T-helper 2 cell (primary cell): ENCODE measurements at regions not wholly inside any gene's neighbourhood (a gene's known extent, or its start where the extent isn't known, plus 50 kb on each side); places are given as distances from the start of the nearest gene placed in this dataset.

Experiments used
- DNase-seq, 5 experiments: peaks; one replicate each; pipeline versions ENCODE4 v3.0.0 to v3.0.0-alpha.2; 2012 to 2022

DNA sequence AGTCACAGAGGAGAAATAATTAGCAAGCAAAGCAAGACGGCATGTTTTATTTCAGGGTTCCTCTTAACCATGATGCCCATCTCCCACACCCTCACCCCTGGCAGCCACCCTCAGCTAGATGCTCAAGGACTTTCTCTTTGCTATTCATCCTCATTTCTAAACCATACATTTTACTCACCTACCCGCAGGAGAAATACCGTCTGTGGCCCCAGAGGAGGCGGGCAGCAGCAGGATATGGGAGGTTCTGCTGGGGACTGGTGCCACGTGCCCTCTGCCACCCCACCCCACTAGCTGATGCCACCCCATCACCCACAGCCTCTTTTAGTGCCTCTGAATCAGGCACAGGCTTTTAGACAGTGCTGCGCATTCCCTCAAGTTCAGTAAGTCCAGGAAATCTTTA, 168.7 kb upstream of the ITGB1 start:
- peak in 1 of 5 experiments; percentile 90 for DNase-seq

DNA sequence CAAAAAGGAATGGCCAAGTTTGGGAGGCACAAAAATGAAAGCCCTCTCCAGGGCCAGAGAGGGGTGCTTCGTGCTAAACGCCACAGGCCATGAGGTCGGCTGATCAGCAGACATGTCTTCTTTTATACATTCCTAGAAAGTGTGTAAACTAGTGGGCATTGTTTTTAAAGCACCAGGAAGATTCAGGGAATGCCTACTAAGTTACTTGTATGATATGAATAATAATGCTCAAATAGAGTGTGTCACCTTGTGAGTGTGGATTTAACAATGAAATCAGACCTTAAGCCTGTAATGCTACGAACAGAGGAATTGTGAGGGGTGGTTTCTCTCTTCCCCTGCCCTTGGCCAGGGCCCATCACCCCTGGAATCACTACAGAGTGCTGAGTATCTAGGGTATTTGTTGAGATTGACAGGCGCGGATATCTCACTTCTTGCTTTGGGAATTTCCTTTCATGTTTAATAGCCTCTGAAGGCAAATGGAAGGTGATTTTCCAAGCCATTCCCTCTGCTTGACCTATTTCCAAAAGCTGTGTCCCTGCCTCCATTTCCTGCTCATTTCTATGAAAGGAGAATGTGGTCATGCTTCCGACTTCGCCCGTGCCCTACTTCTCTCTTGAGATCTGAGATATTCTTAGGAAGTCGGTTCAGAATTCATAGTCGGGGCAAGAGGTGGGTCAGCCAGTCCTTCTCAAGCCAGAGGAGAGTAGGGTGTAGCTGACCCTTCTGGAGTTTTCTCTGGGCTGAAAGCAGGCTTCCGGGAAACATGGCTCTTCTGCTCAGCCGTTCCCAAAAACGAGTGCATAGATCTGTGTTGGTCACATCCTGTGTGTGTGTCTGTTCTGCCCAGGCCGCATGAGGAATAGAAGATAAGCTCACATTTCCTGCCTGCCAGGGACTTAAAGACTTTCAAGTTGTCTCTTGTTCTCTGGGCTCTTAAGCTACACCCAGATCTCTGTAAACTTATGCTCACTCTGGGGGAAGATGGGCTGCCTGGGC, 167.8 kb upstream of the ITGB1 start:
- peak in 3 of 5 experiments; percentile 31 to 93 (median 43) for DNase-seq

DNA sequence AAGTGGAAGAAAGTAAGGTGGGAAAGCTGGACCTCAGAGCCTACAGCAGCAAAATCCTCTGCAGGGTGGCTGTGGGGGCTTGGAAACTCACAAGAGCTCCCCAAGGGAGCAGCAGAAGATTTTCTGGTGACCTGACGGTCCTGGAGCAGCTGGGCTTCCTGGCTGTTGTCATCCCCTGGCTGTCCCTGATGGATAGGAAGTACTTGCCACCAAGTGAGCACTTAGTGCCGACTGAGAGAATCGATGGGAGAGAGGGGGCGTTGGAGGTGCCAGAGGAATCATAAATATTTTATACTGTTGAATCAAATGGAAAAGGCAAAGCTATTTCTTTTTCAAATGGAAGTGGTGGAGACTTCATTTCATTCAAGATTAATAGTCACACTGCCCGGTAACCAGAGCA, 167.1 kb upstream of the ITGB1 start:
- no peak for DNase-seq

DNA sequence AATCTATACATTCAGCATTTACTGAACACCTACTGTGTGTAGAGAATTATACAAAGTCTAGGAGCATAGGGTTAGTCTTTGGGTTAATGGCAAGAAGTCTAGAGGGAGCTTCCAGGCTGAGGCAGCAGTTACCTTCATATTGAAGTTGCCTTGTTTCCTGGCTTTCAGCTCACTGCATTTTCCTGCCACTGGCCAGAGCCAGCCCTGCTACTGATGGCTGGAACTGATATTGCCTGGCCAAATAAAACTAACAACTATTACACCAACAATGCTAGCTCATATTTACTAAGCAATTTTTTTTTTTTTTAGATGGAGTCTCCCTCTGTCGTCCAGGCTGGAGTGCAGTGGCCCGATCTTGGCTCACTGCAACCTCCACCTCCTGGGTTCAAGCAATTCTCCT, 165.7 kb upstream of the ITGB1 start:
- no peak for DNase-seq

DNA sequence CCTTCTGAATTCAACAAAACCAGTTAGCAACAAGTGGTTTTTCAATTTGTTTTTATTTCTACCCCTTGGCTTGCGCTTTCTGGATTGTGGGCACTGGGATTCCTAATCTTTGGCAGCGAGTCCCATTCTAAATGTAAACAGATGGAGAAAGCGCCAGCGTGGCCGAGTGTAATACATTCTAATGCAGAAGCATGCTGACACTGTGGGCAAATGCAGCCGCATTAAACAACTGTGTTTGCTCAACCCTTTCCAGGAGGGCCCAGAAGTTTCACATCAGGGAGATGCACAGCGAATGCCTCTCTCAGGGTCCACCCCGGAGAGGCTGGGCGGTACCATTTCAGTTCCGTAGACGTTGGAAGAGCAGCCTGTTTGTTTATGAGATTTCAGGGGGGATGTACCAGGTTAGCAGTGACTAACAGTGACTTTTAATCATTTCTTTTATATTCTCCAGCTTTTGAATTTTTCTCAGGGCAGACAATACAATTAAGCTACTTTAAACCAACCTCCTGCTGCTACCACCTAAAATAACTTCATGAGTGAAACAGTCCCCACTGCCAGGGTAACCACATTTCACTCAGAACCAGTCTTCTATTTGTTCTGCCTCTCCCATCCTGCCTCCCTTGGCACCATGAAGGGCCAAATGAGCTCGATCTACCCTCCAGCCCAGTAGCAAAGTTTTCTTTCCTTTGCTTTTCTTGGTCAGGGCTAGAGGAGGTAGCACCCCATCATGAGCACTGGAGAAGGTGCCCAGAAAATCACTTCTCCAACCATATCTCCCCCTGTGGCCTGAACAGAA, 164.2 kb upstream of the ITGB1 start:
- DNase-seq: peak in 1 of 5 experiments; percentile 64

DNA sequence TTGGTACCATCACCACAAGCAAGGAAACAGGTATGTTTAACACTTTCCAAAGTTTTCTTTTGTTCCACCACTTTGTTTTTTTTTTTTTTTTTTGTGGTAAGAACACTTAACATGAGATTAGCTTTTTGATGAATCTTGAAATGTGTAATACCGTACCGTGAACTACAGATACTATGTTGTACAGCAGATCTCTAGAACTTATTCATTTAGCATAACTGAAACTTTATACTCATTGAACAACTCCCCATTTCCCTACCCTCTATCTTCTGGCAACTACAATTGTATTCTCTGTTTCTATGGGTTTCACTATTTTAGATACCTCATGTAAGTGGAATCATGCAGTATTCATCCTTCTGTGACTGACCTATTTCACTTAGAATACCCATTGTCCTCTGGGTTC, 162.7 kb upstream of the ITGB1 start:
- DNase-seq: peak in 1 of 5 experiments; percentile 87

DNA sequence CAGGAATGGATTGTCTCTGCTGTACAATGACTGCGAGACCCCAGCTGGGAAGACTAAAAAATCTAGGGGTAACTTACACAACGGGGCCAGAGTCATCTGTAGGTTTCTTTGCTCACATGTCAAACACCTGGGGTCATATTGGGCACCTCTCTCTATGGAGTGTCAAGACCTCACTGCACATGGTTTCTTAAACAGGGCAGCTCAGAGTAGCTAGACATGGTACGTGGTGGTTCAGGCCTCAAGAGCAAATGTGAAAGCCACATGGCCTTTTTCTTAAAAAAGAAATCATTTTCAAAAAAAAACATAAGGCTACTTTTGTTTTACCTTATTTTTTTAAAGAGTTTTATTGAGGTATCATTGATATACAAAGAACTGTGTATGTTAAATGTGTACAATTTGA, 162.2 kb upstream of the ITGB1 start:
- DNase-seq: peak in 1 of 5 experiments; percentile 75

DNA sequence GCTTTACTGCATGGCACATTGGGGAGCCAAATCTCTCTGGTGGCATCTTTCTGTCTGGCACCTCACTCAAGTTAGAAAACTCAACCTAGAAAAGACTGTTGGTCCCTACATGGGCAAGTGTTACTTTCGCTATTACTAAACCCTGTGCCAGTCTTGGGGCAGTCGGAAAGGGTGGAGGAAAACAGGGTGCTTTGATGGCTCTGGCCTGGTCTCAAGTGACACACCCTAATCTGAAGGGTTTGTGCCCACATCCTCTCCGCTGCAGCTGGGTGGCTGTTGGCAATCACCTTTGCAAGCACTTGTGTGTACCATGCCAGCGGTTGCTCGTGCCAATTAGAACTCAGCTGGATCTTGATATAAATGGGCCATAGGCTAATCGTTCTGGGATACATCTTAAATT, 159.8 kb upstream of the ITGB1 start:
- DNase-seq: peak in 3 of 5 experiments; percentile 49 to 99 (median 85)

DNA sequence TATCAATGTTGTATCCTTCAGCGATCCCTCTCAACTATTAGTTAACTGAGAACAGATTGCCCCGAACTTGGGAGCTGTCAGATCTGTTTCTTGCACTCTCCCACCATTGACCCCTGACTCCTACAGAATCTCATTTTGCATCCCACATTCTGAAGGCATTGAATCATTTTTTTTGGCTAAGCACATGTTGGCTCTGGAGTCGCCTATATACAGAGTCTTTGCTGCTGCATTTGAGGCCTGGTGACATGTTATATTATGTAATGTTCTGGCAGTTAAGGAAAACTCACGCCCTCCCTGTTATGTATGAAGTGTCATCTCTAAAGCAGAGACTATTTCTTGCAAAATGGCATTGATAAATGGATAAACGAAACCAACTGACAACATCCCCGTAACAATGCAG, 159.2 kb upstream of the ITGB1 start:
- DNase-seq: no peak

DNA sequence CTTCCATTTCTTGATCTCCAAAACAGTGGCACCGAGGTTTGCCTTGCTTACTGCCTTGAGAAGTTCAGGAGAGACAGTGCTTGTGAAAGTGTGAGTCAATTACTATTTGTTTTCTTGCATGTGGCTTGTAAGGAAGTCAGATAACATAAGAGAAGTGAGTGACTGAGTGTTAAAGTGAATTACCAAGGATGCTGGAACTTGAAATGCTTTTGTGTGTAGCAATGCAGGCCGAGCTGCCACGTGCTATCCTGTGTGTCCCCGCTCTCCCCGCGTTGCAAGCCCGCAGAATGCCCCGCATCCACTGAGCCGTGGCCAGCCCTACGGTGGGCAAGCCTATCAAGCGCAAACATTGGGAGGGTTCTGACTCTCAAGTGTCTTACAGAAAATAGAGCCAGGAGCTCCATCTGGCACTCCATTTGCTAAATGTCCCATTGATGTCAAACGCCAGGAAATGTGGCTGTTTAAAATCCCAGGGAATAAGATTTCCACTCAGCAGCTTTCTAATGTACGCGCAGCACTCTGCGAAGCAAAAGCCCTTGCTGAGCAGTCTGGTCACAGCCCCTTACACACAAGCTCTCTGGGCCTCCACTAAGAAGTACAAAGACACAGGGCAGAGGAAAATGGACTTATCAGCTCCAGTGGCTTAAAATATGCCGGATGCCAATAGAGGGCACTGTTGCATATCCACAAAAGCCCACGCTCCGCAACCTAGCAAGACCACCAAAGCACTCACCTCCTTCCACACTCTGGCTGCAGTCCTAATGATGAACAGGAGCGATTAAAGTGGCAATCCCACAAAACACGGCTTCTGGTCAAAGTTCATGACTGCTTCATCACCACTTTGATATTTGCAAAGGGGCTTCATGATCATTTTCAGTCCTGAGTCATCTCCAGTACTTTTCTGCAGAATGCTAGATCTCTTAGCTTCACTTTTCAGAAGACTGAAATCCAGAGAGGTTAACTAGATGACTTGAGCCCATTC, 158.0 kb upstream of the ITGB1 start:
- peak in 2 of 5 experiments; percentile 35 to 91 for DNase-seq

DNA sequence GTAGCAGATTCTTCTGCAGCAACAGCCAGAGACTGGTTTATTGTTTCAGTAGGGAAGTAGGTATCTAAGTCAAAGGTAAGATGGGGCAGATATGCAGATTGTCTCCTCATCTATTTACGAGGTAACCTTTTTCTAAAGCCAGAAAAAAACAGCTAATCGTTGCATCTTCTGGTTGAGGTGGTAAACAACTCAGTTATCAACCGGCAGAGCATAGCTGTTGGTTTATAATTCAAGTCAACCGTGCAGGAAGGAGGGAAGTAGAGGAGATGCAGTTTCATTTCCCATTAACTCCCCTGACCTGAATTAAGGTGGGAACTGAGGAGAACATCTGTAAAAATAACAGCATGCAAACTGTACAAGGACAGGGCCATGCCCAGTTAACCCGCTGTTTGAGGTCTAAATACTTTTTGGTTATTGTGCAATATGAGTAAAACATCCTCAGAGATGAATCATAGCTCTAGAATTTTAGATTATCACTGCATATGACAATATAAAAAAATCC, 156.5 kb upstream of the ITGB1 start:
- peak in 2 of 5 experiments; percentile 44 to 97 for DNase-seq

DNA sequence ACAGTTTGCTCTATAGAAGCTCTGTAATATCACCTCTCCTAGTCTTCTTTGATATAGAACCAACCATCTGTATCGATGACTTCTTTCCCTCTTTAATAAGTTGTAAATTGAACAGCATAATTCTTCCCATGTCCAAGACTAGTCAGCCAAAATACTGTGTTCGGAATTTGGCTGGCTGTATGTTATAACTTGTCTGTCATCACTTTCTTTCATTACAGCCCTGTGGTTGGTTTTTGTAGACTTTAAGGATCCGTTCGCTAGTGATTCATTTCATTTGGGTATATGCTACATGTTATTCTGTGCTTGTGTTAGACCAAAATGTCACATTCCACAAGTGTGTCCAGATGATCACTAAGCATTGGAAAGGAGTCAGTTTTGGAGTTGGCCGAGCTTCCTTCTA, 155.4 kb upstream of the ITGB1 start:
- peak in 1 of 5 experiments; percentile 67 for DNase-seq

DNA sequence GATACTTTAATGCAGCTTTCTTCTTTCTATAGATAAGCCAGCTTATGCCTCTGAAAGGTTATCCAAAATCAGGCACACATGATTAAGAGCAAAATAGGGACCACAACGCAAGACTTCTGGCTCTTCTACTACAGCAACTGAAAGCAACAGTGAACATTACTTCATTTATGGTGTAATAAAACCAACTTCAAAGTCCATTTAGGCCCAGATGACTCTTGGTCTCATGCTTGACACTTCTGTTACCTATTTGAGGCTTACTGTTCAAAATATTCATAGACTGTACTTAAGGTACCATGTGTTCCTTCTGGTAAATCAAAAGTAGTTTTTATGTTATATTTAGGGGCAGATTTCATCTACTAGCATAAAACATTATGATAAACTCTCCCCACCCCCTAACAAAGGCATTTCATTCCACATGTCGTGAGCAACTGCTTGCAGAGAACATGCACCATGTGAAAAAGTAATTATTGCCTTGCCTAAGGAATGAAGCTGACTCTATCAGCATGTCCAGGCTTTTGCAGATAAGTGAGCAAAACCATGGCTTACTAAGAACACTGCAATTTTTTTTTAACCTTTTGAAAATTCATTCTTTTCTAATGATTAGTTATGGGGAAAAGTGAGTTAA, 154.9 kb upstream of the ITGB1 start:
- DNase-seq: no peak

DNA sequence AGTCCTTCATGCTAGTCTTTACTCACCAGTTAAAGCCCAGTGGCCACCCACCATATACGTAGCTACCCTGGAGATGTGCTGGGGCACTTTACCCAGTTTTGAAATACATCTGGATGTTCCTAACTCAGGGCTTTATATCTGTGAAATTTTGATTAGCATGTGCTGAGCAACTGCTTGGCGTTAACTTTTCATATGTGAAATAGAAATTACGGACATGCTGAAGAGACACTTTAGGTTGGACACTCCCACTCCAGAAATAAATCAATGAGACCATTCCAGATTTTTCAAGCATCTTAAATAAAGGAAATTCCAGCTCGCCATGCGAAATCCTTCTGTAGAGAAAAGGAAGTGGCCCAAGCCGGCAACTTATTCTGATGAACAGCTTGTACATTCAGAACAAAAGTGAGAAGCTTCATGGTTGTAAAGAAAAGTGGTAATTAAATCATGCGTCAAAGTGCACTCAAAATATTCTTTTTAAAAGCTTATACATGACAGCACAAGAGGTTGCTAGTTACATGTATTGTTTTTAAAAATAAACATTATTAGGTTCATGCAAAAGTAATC, 153.5 kb upstream of the ITGB1 start:
- peak in 1 of 5 experiments; percentile 79 for DNase-seq

DNA sequence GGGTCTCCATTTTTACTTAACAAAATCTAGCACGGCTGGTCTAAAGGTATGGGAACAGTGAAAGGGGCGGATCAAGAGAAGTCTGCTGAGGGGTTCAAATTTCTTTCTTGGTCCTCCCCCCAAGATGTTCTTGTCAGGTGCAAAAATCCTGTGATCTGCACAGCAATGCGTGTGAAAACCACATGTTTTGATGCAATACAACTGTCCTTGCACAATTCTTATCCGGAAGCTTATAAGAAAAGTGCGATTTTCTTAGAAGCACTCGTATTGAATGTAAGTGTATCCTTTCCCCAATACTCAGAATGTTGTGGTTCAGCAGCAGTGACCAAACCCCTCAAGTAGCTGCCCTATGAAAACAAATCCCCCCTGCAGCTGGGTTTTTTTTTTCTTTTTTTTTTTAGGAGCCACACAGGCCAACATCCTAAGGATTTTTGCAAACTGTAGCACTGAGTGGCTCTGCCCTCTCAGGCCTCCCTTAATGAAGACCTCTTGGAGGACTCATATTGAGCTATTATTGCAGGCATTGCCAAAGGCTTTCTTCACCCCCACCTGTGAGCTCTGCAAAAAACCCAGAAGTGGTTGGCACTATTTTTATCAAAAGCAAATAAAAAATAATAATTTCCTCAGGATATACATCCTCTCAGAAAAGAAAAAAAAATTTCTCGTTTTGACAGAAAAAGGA, 151.9 kb upstream of the ITGB1 start:
- DNase-seq: peak in 2 of 5 experiments; percentile 49 to 94

DNA sequence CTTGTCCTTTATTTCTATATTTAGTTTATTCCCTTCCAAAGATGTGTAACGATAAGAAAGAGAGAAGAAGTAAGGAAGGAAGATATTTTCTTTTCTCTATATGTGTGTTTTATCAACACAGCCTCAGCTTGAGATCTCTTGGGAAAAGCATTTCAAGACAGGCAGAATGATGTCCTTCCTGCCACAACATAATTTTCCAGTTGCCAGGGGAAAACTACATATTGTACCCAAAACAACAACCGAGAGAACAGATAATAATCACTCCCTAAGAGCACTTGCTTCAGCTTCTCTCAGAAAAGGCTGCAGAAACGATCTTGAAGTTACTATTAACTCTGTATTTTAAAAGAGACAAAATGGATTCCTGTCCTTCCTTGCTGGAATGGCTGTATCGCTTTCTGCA, 151.4 kb upstream of the ITGB1 start:
- no peak for DNase-seq

DNA sequence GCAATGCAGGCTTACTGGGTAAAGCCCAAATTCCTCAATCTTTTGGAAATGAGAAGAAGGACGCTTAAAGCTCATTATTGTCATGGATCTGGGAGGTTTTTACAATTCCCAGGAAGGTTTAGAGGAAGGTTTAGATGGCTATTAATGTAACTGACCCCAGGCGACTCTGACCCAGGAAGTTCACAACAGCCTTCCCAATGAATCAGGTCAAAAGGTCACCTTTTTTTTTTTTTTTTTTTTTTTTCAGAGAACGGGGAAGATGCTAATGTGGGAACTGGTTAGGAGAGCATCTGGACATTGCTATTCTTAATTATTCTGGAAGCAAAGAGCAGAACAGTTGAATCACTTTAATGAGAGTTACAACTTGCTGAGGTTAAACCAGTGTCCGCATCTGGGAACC, 149.9 kb upstream of the ITGB1 start:
- no peak for DNase-seq

DNA sequence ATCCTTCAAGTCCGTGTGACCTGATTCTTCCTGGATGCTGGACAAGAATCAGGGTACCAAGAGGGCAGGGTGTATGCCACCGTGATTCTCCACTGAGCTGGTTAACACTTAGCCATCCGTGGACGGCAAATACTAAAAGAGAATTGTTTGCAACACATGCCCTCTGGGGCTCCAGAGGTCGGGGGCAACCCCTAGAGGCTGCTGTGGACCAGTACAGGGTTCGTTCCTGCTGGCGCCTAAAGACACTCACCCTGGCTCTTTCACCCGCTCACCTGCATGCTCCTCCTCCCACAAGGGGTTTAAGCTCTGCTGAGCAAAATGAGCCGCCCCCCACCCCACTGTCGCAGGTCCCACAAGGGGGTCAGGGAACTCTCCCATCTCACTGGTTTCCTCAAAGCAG, 148.7 kb upstream of the ITGB1 start:
- peak in 1 of 5 experiments; percentile 44 for DNase-seq

DNA sequence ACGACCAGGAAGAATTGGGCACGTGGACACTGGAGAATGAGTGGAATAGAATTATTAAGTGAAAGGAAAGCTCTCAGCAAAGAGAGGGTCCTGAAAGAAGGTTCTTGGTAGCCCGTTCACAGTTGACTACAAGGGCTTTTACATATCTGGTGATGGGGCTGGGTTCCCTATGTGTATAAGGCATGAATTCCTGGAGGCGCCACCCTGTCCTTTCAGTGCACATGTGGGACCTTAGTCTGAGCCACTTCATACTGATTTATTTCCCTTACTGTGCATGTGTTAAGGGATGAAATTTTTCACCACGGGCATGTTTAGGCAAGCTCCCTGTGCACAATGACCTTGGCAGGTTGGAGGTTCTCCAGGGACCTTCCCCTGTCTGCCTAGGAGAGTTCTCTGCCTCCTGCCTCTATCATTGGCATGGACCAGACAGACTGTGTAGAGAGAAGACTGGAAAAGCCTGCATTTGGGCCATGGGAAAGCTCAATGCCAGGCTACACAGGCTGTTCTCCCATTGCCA, 145.9 kb upstream of the ITGB1 start:
- DNase-seq: no peak

DNA sequence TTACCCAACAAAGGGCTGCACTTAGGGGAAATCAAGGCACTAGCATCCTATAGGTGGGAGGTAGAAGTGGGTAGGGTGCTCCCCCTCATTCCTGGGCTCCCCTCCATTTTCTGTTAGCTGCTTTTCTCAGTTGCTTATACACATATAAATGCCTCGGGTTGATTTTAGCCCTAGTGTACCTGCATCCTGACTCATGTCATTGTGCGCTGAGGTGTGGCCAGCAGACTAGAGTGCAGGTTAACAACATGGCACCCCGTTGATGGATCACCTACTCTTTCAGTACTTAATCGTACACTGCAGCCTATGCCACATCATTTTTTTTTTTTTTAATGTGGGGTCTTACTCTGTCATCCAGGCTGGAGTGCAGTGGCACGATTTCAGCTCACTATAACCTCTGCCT, 144.0 kb upstream of the ITGB1 start:
- no peak for DNase-seq
